T-helper 17 cell (primary cell): ENCODE measurements at regions not wholly inside any gene's neighbourhood (a gene's known extent, or its start where the extent isn't known, plus 50 kb on each side); places are given as distances from the start of the nearest gene placed in this dataset.

Source experiments
- ATAC-seq: fragments of 150-1000 bp; cut with Tn5 transposase; 2 replicates; pipeline ENCODE4 v1.10.0; 2021; ENCODE audit warnings: mild to moderate bottlenecking, moderate library complexity
- DNase-seq, 3 donors: peaks; one replicate each; pipeline versions ENCODE4 v3.0.0 to v3.0.0-alpha.2; 2020 to 2021
- H3K9me3 ChIP-seq: one replicate; pipeline ENCODE4 v1.7.0; 2013; ENCODE audit warnings: low read length, mild to moderate bottlenecking; ENCODE audit not compliant: control insufficient read depth, poor library complexity, severe bottlenecking
- H3K27ac Mint-ChIP-seq: one replicate; pipeline ENCODE4 v1.8.0; 2022; ENCODE audit warnings: mild to moderate bottlenecking, moderate library complexity, mixed read lengths
- H3K27me3 Mint-ChIP-seq: one replicate; pipeline ENCODE4 v1.8.0; 2022; ENCODE audit warnings: mixed read lengths
- H3K36me3 Mint-ChIP-seq: one replicate; pipeline ENCODE4 v1.8.0; 2022; ENCODE audit warnings: low read depth, mixed read lengths
- H3K4me1 Mint-ChIP-seq: one replicate; pipeline ENCODE4 v1.8.0; 2022; ENCODE audit warnings: mild to moderate bottlenecking, mixed read lengths
- H3K4me3 Mint-ChIP-seq: one replicate; pipeline ENCODE4 v1.8.0; 2022; ENCODE audit warnings: mild to moderate bottlenecking, moderate library complexity, mixed read lengths

- H3K9me3 ChIP-seq = no peaks in the 10 kb centered on the region
- Mint-ChIP-seq H3K4me1 (peaks cover 5% of the 10 kb centered on the region), H3K27me3 (peaks cover 32% of the 10 kb centered on the region), H3K4me3 (no peak overlapping the region), H3K36me3 (no peaks in the 10 kb centered on the region), H3K27ac (no peak overlapping the region)
- ATAC-seq (no peak), DNase-seq (no peak)
Measured at GRCh38 chr1:218494449-218494852, 149.3 kb downstream of the TGFB2 start.

GRCh38 chr1:218495931-218496330 is 150.8 kb downstream of the TGFB2 start:
- Mint-ChIP-seq H3K4me3 (no peak overlapping the region), H3K4me1 (peaks cover 5% of the 10 kb centered on the region)
- DNase-seq = no peak

GRCh38 chr1:218496561-218496960 is 151.4 kb downstream of the TGFB2 start:
- H3K9me3 ChIP-seq = no peaks in the 10 kb centered on the region
- Mint-ChIP-seq H3K4me1 (peaks cover 5% of the 10 kb centered on the region), H3K36me3 (no peaks in the 10 kb centered on the region), H3K27me3 (peaks cover 38% of the 10 kb centered on the region), H3K27ac (no peak overlapping the region), H3K4me3 (no peak overlapping the region)
- ATAC-seq (no peak), DNase-seq (no peak)

More at GRCh38 chr1:218495931-218496330, 150.8 kb downstream of the TGFB2 start:
- no peak overlapping the region for H3K27ac Mint-ChIP-seq
- H3K27me3 Mint-ChIP-seq = peaks cover 32% of the 10 kb centered on the region
- no peak for ATAC-seq
- H3K36me3 Mint-ChIP-seq = no peaks in the 10 kb centered on the region
- H3K9me3 ChIP-seq = no peaks in the 10 kb centered on the region

- Mint-ChIP-seq H3K27ac (no peak overlapping the region), H3K36me3 (no peaks in the 10 kb centered on the region), H3K4me1 (peaks cover 5% of the 10 kb centered on the region), H3K27me3 (peaks cover 41% of the 10 kb centered on the region), H3K4me3 (no peak overlapping the region)
- ATAC-seq (no peak), DNase-seq (no peak)
- H3K9me3 ChIP-seq = no peaks in the 10 kb centered on the region
Measured at GRCh38 chr1:218498056-218498938, 153.2 kb downstream of the TGFB2 start.

- Mint-ChIP-seq H3K4me3 (no peak overlapping the region), H3K36me3 (no peaks in the 10 kb centered on the region), H3K27ac (no peak overlapping the region), H3K4me1 (peaks cover 5% of the 10 kb centered on the region), H3K27me3 (peaks cover 37% of the 10 kb centered on the region)
- no peaks in the 10 kb centered on the region for H3K9me3 ChIP-seq
- DNase-seq (no peak), ATAC-seq (no peak)
Measured at GRCh38 chr1:218499011-218499691, 154.0 kb downstream of the TGFB2 start.

- Mint-ChIP-seq H3K27me3 (peaks cover 36% of the 10 kb centered on the region), H3K4me1 (peaks cover 5% of the 10 kb centered on the region), H3K4me3 (no peak overlapping the region), H3K27ac (no peak overlapping the region), H3K36me3 (no peaks in the 10 kb centered on the region)
- ATAC-seq = no peak
- no peak for DNase-seq
- no peaks in the 10 kb centered on the region for H3K9me3 ChIP-seq
Measured at GRCh38 chr1:218499911-218500310, 154.8 kb downstream of the TGFB2 start.

- DNase-seq (no peak), ATAC-seq (no peak)
- H3K27me3 Mint-ChIP-seq = peaks cover 31% of the 10 kb centered on the region
- H3K27ac Mint-ChIP-seq = no peak overlapping the region
- H3K4me1 Mint-ChIP-seq = peaks cover 5% of the 10 kb centered on the region
- H3K36me3 Mint-ChIP-seq = no peaks in the 10 kb centered on the region
- H3K9me3 ChIP-seq = no peaks in the 10 kb centered on the region
- H3K4me3 Mint-ChIP-seq = no peak overlapping the region
Measured at GRCh38 chr1:218501161-218501560, 156.0 kb downstream of the TGFB2 start.

GRCh38 chr1:218502383-218502782 is 157.2 kb downstream of the TGFB2 start:
- no peaks in the 10 kb centered on the region for H3K9me3 ChIP-seq
- H3K4me3 Mint-ChIP-seq = no peak overlapping the region
- ATAC-seq = no peak
- no peak for DNase-seq
- H3K27me3 Mint-ChIP-seq = peaks cover 31% of the 10 kb centered on the region
- H3K36me3 Mint-ChIP-seq = no peaks in the 10 kb centered on the region
- H3K4me1 Mint-ChIP-seq = peaks cover 5% of the 10 kb centered on the region
- H3K27ac Mint-ChIP-seq = no peak overlapping the region

- Mint-ChIP-seq H3K4me3 (no peak overlapping the region), H3K27me3 (peaks cover 28% of the 10 kb centered on the region), H3K4me1 (peaks cover 5% of the 10 kb centered on the region), H3K36me3 (no peaks in the 10 kb centered on the region), H3K27ac (no peak overlapping the region)
- no peak for ATAC-seq
- no peaks in the 10 kb centered on the region for H3K9me3 ChIP-seq
- DNase-seq = no peak
Measured at GRCh38 chr1:218503102-218503501, 158.0 kb downstream of the TGFB2 start.

GRCh38 chr1:218507355-218508002 is 162.3 kb downstream of the TGFB2 start:
- H3K27ac Mint-ChIP-seq = no peak overlapping the region
- no peaks in the 10 kb centered on the region for H3K27me3 Mint-ChIP-seq
- H3K4me3 Mint-ChIP-seq = no peak overlapping the region
- ATAC-seq (no peak), DNase-seq (no peak)
- no peaks in the 10 kb centered on the region for H3K9me3 ChIP-seq
- H3K36me3 Mint-ChIP-seq = no peaks in the 10 kb centered on the region
- H3K4me1 Mint-ChIP-seq = no peaks in the 10 kb centered on the region

GRCh38 chr1:218510153-218510772 is 165.1 kb downstream of the TGFB2 start:
- no peaks in the 10 kb centered on the region for H3K9me3 ChIP-seq
- Mint-ChIP-seq H3K4me3 (no peak overlapping the region), H3K4me1 (no peaks in the 10 kb centered on the region), H3K27me3 (peaks cover 6% of the 10 kb centered on the region), H3K27ac (no peak overlapping the region), H3K36me3 (no peaks in the 10 kb centered on the region)
- no peak for DNase-seq
- no peak for ATAC-seq

- no peak overlapping the region for H3K27ac Mint-ChIP-seq
Measured at GRCh38 chr1:218513328-218513727, 168.2 kb downstream of the TGFB2 start.

GRCh38 chr1:218514689-218515088 is 169.6 kb downstream of the TGFB2 start:
- Mint-ChIP-seq H3K4me1 (peaks cover 3% of the 10 kb centered on the region), H3K36me3 (no peaks in the 10 kb centered on the region), H3K4me3 (no peak overlapping the region), H3K27ac (no peak overlapping the region), H3K27me3 (peaks cover 38% of the 10 kb centered on the region)
- ATAC-seq (no peak), DNase-seq (no peak)
- H3K9me3 ChIP-seq = no peaks in the 10 kb centered on the region

More at GRCh38 chr1:218513328-218513727, 168.2 kb downstream of the TGFB2 start:
- no peak overlapping the region for H3K4me3 Mint-ChIP-seq
- peaks cover 27% of the 10 kb centered on the region for H3K27me3 Mint-ChIP-seq
- H3K9me3 ChIP-seq = no peaks in the 10 kb centered on the region
- no peak for ATAC-seq
- DNase-seq = no peak
- no peaks in the 10 kb centered on the region for H3K4me1 Mint-ChIP-seq
- no peaks in the 10 kb centered on the region for H3K36me3 Mint-ChIP-seq
